GM18526 (cell line): ENCODE measurements at regions not wholly inside any gene's neighbourhood (a gene's known extent, or its start where the extent isn't known, plus 50 kb on each side); places are given as distances from the start of the nearest gene placed in this dataset.

Experiments
- POLR2A ChIP-seq: IDR thresholded peaks from 3 replicates; pipeline ENCODE4 v1.6.1; 2011; ENCODE audit not compliant: insufficient read length; ENCODE audit errors: extremely low read depth

- no peak for TF ChIP-seq POLR2A
Observed at GRCh38 chr2:41948397-41948763, 99.4 kb upstream of the PKDCC start.

- no peak for TF ChIP-seq POLR2A
Observed at GRCh38 chr2:41949091-41949882, 98.5 kb upstream of the PKDCC start.

GRCh38 chr2:41949883-41950665, 97.7 kb upstream of the PKDCC start:
- no peak for TF ChIP-seq POLR2A

GRCh38 chr2:41950666-41950960, 97.2 kb upstream of the PKDCC start:
- TF ChIP-seq POLR2A: no peak

- no peak for TF ChIP-seq POLR2A
Observed at GRCh38 chr2:41954304-41955291, 93.2 kb upstream of the PKDCC start.

- TF ChIP-seq POLR2A: no peak
Observed at GRCh38 chr2:41955316-41956043, 92.3 kb upstream of the PKDCC start.

- no peak for TF ChIP-seq POLR2A
Observed at GRCh38 chr2:41957431-41957830, 90.4 kb upstream of the PKDCC start.

- TF ChIP-seq POLR2A: no peak
Observed at GRCh38 chr2:41958251-41958650, 89.6 kb upstream of the PKDCC start.

- TF ChIP-seq POLR2A: no peak
Observed at GRCh38 chr2:41958775-41959174, 89.0 kb upstream of the PKDCC start.

- TF ChIP-seq POLR2A: no peak
Observed at GRCh38 chr2:41959760-41960159, 88.1 kb upstream of the PKDCC start.

GRCh38 chr2:41962922-41963622, 84.7 kb upstream of the PKDCC start:
- TF ChIP-seq POLR2A: no peak

- no peak for TF ChIP-seq POLR2A
Observed at GRCh38 chr2:41963661-41964525, 83.9 kb upstream of the PKDCC start.

GRCh38 chr2:41965173-41965908, 82.5 kb upstream of the PKDCC start:
- no peak for TF ChIP-seq POLR2A
